ENCODE measurements at regions not wholly inside any gene's neighbourhood (a gene's known extent, or its start where the extent isn't known, plus 50 kb on each side); places are given as distances from the start of the nearest gene placed in this dataset.

DNA sequence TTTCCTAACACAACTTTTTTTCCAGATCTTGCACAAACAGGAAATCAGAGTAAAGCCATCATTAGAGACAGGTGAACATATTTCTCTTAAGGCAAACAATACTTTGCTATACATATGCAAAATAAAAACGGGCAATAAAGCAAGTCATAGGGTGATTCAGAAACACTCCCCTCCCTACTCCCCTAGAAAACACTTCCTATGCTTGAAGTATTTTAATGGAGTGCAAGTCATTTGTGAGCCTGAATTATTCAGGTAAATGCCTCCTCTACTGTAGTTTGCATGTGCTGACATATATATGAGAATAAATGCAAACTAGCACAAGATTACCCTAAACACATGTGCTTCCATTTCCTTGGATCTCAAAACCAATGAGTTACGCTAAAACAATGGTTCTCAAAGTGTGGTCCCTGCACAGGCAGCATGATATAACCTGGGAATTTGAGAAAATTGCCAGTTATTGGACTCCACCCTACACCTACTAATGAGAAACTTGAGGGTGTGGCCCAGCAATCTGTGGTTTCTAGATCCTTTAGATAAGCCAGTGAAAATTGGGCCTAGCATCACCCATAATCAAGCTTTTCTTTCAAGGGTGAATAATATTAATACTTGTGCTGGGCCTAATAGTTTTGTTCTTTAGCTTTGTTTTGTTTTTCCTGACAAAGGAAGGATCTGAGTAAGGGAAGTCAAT lies 159.7 kb upstream of the BMP4 start:
- no peak for TF ChIP-seq CTCF (IDR thresholded peaks at IDR 0.05; ENCODE audit: unreplicated experiment)
- H3K36me3 Mint-ChIP-seq (ENCODE audit: insufficient read depth) = no peaks in the 10 kb centered on the region
- peaks cover 2% of the 10 kb centered on the region for H3K4me1 Mint-ChIP-seq (ENCODE audit: low read depth)
- DNase-seq (ENCODE audit: low spot score, unreplicated experiment) = no peak
- H3K9me3 Mint-ChIP-seq (ENCODE audit: low read depth) = peaks cover 4% of the 10 kb centered on the region
- H3K4me3 Mint-ChIP-seq (ENCODE audit: low read depth) = no peak overlapping the region
- H3K27ac Mint-ChIP-seq = no peak overlapping the region
- H3K27me3 Mint-ChIP-seq = no peaks in the 10 kb centered on the region

DNA sequence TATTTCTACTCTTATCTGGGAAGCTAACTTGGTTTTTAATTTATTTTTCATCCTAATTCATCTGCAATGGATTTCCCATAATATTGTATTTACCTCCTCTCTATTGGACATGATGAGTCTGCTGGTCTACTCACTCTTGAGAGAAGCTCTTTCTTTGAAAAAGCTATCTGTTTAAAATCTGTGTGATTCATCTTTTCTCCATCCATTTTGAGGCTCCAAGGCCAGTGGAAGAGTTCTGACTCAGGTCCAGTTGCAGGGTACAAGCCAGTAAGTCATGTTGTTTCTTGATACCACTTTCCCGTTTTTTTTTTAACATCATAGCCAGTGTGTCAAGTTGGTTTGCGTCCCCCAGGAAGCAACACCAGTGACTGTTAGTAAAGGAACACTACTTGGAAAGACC lies 160.3 kb upstream of the BMP4 start:
- H3K27ac Mint-ChIP-seq = no peak overlapping the region
- H3K36me3 Mint-ChIP-seq (ENCODE audit: insufficient read depth) = no peaks in the 10 kb centered on the region
- TF ChIP-seq CTCF (IDR thresholded peaks at IDR 0.05; ENCODE audit: unreplicated experiment) = no peak
- H3K27me3 Mint-ChIP-seq = no peaks in the 10 kb centered on the region
- H3K9me3 Mint-ChIP-seq (ENCODE audit: low read depth) = peaks cover 4% of the 10 kb centered on the region
- DNase-seq (ENCODE audit: low spot score, unreplicated experiment) = no peak
- H3K4me3 Mint-ChIP-seq (ENCODE audit: low read depth) = no peak overlapping the region
- H3K4me1 Mint-ChIP-seq (ENCODE audit: low read depth) = peaks cover 2% of the 10 kb centered on the region

GRCh38 chr14:54117396-54117795 lies 160.8 kb upstream of the BMP4 start:
- H3K36me3 Mint-ChIP-seq (ENCODE audit: insufficient read depth) = no peaks in the 10 kb centered on the region
- no peak for TF ChIP-seq CTCF (IDR thresholded peaks at IDR 0.05; ENCODE audit: unreplicated experiment)
- no peak for DNase-seq (ENCODE audit: low spot score, unreplicated experiment)
- peaks cover under 1% of the 10 kb centered on the region for H3K9me3 Mint-ChIP-seq (ENCODE audit: low read depth)
- no peak overlapping the region for H3K27ac Mint-ChIP-seq
- H3K27me3 Mint-ChIP-seq = no peaks in the 10 kb centered on the region
- H3K4me3 Mint-ChIP-seq (ENCODE audit: low read depth) = no peak overlapping the region
- peaks cover 5% of the 10 kb centered on the region for H3K4me1 Mint-ChIP-seq (ENCODE audit: low read depth)

- peaks cover 5% of the 10 kb centered on the region for H3K4me1 Mint-ChIP-seq (ENCODE audit: low read depth)
Observed at GRCh38 chr14:54117924-54118323, 161.3 kb upstream of the BMP4 start.

GRCh38 chr14:54120260-54120659 lies 163.6 kb upstream of the BMP4 start:
- no peak overlapping the region for H3K27ac Mint-ChIP-seq
- no peak for TF ChIP-seq CTCF (IDR thresholded peaks at IDR 0.05; ENCODE audit: unreplicated experiment)
- no peak for DNase-seq (ENCODE audit: low spot score, unreplicated experiment)
- H3K27me3 Mint-ChIP-seq = no peaks in the 10 kb centered on the region
- H3K4me1 Mint-ChIP-seq (ENCODE audit: low read depth) = peaks cover 5% of the 10 kb centered on the region
- H3K9me3 Mint-ChIP-seq (ENCODE audit: low read depth) = peaks cover 3% of the 10 kb centered on the region
- H3K36me3 Mint-ChIP-seq (ENCODE audit: insufficient read depth) = no peaks in the 10 kb centered on the region
- H3K4me3 Mint-ChIP-seq (ENCODE audit: low read depth) = no peak overlapping the region

More at GRCh38 chr14:54117924-54118323, 161.3 kb upstream of the BMP4 start:
- Mint-ChIP-seq H3K36me3 (ENCODE audit: insufficient read depth) (no peaks in the 10 kb centered on the region), H3K9me3 (ENCODE audit: low read depth) (no peaks in the 10 kb centered on the region), H3K27me3 (no peaks in the 10 kb centered on the region), H3K4me3 (ENCODE audit: low read depth) (no peak overlapping the region), H3K27ac (no peak overlapping the region)
- no peak for DNase-seq (ENCODE audit: low spot score, unreplicated experiment)
- TF ChIP-seq CTCF (IDR thresholded peaks at IDR 0.05; ENCODE audit: unreplicated experiment) = no peak

All from progenitor cell of endocrine pancreas (in vitro differentiated cells).